Left kidney (tissue), 1 donor: ENCODE measurements at regions not wholly inside any gene's neighbourhood (a gene's known extent, or its start where the extent isn't known, plus 50 kb on each side); places are given as distances from the start of the nearest gene placed in this dataset.
"Not testable (repeated sequence)": the region's sequence is repeated elsewhere in the genome, so short reads cannot be mapped to it uniquely, and the experiment has no call there.

Experiments
- DNase-seq: peaks from one replicate; pipeline ENCODE4 v3.0.0-alpha.2; 2013

GRCh38 chr15:98088307-98088945 is 127.9 kb downstream of the ARRDC4 start:
- DNase-seq, result not testable (repeated sequence)

GRCh38 chr15:98089352-98089751 is 128.8 kb downstream of the ARRDC4 start:
- DNase-seq, result not testable (repeated sequence)

GRCh38 chr15:98097986-98098385 is 137.5 kb downstream of the ARRDC4 start:
- not testable (repeated sequence) for DNase-seq

- DNase-seq, result not testable (repeated sequence)
These were observed 140.1 kb downstream of the ARRDC4 start for GRCh38 chr15:98100606-98101005.

- no peak for DNase-seq
These were observed 143.1 kb downstream of the ARRDC4 start for GRCh38 chr15:98103570-98103969.

- DNase-seq, result not testable (repeated sequence)
These were observed 144.1 kb downstream of the ARRDC4 start for GRCh38 chr15:98104386-98105151.

- not testable (repeated sequence) for DNase-seq
These were observed 146.2 kb downstream of the ARRDC4 start for GRCh38 chr15:98106615-98107194.

GRCh38 chr15:98111806-98112205 is 151.3 kb downstream of the ARRDC4 start:
- no peak for DNase-seq

GRCh38 chr15:98113327-98113726 is 152.8 kb downstream of the ARRDC4 start:
- peak; percentile 85 for DNase-seq

GRCh38 chr15:98120561-98120960 is 160.1 kb downstream of the ARRDC4 start:
- DNase-seq, result no peak

- no peak for DNase-seq
These were observed 161.0 kb downstream of the ARRDC4 start for GRCh38 chr15:98121536-98121935.

- no peak for DNase-seq
These were observed 161.5 kb downstream of the ARRDC4 start for GRCh38 chr15:98121957-98122356.

GRCh38 chr15:98123297-98123696 is 162.8 kb downstream of the ARRDC4 start:
- DNase-seq, result no peak

GRCh38 chr15:98123834-98124233 is 163.3 kb downstream of the ARRDC4 start:
- no peak for DNase-seq

- DNase-seq, result no peak
These were observed 164.1 kb downstream of the ARRDC4 start for GRCh38 chr15:98124581-98124980.

GRCh38 chr15:98126326-98127085 is 166.0 kb downstream of the ARRDC4 start:
- DNase-seq, result no peak

GRCh38 chr15:98127586-98127985 is 167.1 kb downstream of the ARRDC4 start:
- no peak for DNase-seq

GRCh38 chr15:98131924-98132323 is 171.4 kb downstream of the ARRDC4 start:
- no peak for DNase-seq

- DNase-seq, result no peak
These were observed 174.4 kb downstream of the ARRDC4 start for GRCh38 chr15:98134905-98135304.

GRCh38 chr15:98138910-98139309 is 178.4 kb downstream of the ARRDC4 start:
- DNase-seq, result no peak

- DNase-seq, result no peak
These were observed 178.8 kb downstream of the ARRDC4 start for GRCh38 chr15:98139337-98139736.

- DNase-seq, result no peak
These were observed 182.1 kb downstream of the ARRDC4 start for GRCh38 chr15:98142572-98142971.

- no peak for DNase-seq
These were observed 182.6 kb downstream of the ARRDC4 start for GRCh38 chr15:98143116-98143515.
